ENCODE measurements at regions not wholly inside any gene's neighbourhood (a gene's known extent, or its start where the extent isn't known, plus 50 kb on each side); places are given as distances from the start of the nearest gene placed in this dataset.

DNA sequence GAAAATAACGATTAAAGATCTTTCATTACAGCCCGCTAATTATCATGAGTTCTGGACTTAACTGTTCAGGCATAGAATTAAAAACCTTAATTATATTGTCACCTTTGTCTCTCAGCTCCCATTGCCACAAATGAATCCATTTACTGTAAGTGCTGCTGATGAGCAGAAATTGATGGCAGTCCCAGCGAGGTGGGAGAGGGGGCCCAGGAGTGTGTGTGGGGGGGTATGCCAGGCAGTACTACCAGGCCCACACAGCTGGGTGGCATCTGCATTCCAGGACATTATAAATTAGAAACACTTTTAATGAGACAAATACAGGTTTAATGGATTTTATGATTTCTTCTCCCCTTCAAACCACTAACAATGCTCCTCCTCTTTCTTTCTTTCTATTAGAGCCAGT lies 196.0 kb downstream of the MELK start:
- Histone ChIP-seq H3K27ac (no peak overlapping the region), H3K36me3 (no peaks in the 10 kb centered on the region), H3K27me3 (peaks cover 0 to 62% (median 0%) of the 10 kb centered on the region in 3 donors), H3K4me3 (no peak overlapping the region), H3K4me1 (peaks cover 0 to 18% (median 5%) of the 10 kb centered on the region in 4 donors), H3K9me3 (peaks cover 0 to 4% (median 0%) of the 10 kb centered on the region in 4 donors)
- intact Hi-C loops (cut with DNase I; ENCODE audit: low total_unique reads) = no loop called here
- DNase-seq = no peak
- TF ChIP-seq POLR2A (IDR thresholded peaks at IDR 0.05) (no peak), POLR2AphosphoS5 (IDR thresholded peaks at IDR 0.05) (no peak), EP300 (IDR thresholded peaks at IDR 0.05) (no peak)
- TF ChIP-seq, protein P1, sequence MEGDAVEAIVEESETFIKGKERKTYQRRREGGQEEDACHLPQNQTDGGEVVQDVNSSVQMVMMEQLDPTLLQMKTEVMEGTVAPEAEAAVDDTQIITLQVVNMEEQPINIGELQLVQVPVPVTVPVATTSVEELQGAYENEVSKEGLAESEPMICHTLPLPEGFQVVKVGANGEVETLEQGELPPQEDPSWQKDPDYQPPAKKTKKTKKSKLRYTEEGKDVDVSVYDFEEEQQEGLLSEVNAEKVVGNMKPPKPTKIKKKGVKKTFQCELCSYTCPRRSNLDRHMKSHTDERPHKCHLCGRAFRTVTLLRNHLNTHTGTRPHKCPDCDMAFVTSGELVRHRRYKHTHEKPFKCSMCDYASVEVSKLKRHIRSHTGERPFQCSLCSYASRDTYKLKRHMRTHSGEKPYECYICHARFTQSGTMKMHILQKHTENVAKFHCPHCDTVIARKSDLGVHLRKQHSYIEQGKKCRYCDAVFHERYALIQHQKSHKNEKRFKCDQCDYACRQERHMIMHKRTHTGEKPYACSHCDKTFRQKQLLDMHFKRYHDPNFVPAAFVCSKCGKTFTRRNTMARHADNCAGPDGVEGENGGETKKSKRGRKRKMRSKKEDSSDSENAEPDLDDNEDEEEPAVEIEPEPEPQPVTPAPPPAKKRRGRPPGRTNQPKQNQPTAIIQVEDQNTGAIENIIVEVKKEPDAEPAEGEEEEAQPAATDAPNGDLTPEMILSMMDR (IDR thresholded peaks at IDR 0.05) = no peak
- 79 to 89% (median 86%) methylated on average over 3 of the region's 3 CpGs for WGBS, 5 donors

DNA sequence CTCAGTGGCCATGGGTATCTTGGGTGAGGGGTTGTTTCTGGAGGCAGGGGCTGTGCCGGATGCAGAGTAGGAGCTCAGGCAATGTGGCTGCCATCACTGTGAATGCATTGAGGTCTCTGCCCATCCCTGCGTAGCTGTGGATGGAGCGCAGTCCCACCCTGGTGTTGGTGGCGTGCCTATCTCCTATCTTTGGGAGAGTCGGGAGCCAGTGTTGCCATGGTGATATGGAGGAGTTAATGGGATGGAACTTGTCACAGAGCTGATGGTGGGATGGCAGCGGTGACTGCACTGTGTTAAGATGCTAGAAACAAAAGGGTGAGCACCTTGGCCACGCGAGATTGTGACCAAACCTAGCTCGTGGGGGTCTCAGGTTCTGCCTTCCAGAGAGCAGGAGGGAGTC lies 197.3 kb downstream of the MELK start:
- DNase-seq = no peak
- peaks cover 0 to 14% (median 5%) of the 10 kb centered on the region in 4 donors for H3K4me1 ChIP-seq
- no peak overlapping the region for H3K4me3 ChIP-seq
- intact Hi-C loops (cut with DNase I; ENCODE audit: low total_unique reads) = no loop called here
- H3K27ac ChIP-seq = no peak overlapping the region
- H3K27me3 ChIP-seq = peaks cover 0 to 56% (median 0%) of the 10 kb centered on the region in 3 donors
- peaks cover 0 to 4% (median 0%) of the 10 kb centered on the region in 4 donors for H3K9me3 ChIP-seq
- H3K36me3 ChIP-seq = no peaks in the 10 kb centered on the region
- 69 to 77% (median 74%) methylated on average over 9 of the region's 9 CpGs for WGBS, 5 donors
- TF ChIP-seq, protein P1 (IDR thresholded peaks at IDR 0.05) = no peak
- no peak for TF ChIP-seq EP300 (IDR thresholded peaks at IDR 0.05)
- TF ChIP-seq POLR2A (IDR thresholded peaks at IDR 0.05) = no peak
- TF ChIP-seq POLR2AphosphoS5 (IDR thresholded peaks at IDR 0.05) = no peak

DNA sequence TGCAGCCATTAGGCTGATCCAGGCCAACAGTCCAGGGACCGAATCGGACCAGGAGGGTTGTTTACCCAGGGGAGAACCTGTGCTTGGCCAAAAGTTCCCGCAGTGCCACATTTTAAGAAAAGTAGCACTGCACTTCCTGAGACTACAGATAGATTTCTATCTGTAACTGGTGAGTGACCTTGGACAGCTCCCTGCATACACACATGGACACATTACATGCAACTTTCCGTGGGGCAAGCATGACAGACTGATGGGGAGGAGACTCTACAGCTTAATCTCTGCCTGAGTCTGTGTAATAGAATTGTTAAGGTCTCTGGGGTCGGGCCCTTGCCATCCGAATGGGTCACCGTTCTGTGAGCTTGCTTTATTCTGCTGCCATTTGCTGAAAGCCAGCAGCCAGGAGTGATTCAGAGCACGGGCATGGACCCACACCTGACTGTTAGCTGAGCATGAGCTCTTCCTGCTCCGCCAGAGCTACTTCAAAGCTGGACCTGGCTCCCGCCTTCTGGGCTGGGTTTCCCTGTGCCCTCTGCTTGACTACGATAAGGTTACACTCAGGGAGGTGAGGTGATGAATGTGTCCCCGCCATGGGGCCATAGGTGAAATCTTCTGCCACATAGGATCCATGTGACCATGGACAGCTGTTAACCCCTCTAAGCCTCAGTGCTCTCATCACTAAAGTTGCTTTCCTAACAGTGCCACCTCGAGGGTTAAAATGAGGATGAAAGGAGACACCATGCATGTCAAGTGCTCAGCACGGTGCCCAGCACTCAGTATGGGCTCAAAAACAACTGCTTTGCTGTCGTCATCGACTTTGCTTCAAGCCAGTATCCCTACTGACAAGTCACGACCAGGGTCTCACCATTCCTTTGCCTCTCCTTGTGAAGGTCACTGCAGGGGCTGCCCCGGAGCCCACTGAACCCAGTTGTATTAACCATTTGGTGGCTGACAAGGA lies 200.0 kb downstream of the MELK start:
- Histone ChIP-seq H3K27me3 (peaks cover 0 to 63% (median 3%) of the 10 kb centered on the region in 3 donors), H3K4me3 (no peak overlapping the region), H3K27ac (no peak overlapping the region), H3K4me1 (no peaks in the 10 kb centered on the region), H3K36me3 (no peaks in the 10 kb centered on the region), H3K9me3 (no peaks in the 10 kb centered on the region)
- intact Hi-C loops (cut with DNase I; ENCODE audit: low total_unique reads) = no loop called here
- DNase-seq = peak in 1 of 2 donors; percentile 62
- 28 to 37% (median 32%) methylated on average over 16 to 18 of the region's 18 CpGs for WGBS, 5 donors
- no peak for TF ChIP-seq POLR2A (IDR thresholded peaks at IDR 0.05)
- TF ChIP-seq EP300 (IDR thresholded peaks at IDR 0.05) = no peak

DNA sequence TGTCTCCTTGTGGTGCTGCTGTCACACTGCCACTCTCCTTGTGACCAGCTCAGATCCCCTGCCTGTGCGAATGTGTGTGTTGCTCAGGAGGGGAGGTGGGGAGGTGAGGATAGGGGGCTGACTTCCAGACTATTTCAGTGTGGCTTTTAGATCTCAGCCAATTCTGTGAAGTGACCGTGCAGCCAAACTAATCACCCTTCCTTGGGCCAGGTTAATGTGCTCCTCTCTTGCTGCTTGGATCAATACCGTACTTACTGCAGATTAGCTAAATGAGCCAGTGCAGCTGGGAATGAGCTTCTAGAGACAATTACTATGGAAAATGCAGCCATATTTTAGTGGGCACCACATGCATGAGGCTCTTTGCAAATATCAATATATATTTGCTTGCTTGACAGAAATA lies 206.0 kb downstream of the MELK start:
- Histone ChIP-seq H3K9me3 (no peaks in the 10 kb centered on the region), H3K4me3 (no peak overlapping the region), H3K36me3 (no peaks in the 10 kb centered on the region), H3K4me1 (peaks cover 0 to 6% (median 0%) of the 10 kb centered on the region in 4 donors), H3K27me3 (peaks cover 0 to 77% (median 13%) of the 10 kb centered on the region in 3 donors), H3K27ac (no peak overlapping the region)
- intact Hi-C loops (cut with DNase I; ENCODE audit: low total_unique reads) = no loop called here
- WGBS, 5 donors = 58 to 69% (median 65%) methylated on average over 3 of the region's 3 CpGs
- no peak for TF ChIP-seq POLR2AphosphoS5 (IDR thresholded peaks at IDR 0.05)
- no peak for TF ChIP-seq POLR2A (IDR thresholded peaks at IDR 0.05)
- no peak for TF ChIP-seq EP300 (IDR thresholded peaks at IDR 0.05)
- TF ChIP-seq, protein P1 (IDR thresholded peaks at IDR 0.05) = no peak
- no peak for DNase-seq

Measured in stomach (tissue), 8 donors.